SK-N-SH treated with all-trans-retinoic acid at 6 μM for 48 hours (cell line): ENCODE measurements at regions not wholly inside any gene's neighbourhood (a gene's known extent, or its start where the extent isn't known, plus 50 kb on each side); places are given as distances from the start of the nearest gene placed in this dataset.

Source experiments
- ATAC-seq: fragments of 200-7000 bp; cut with Tn5 transposase; 3 replicates; pipeline ENCODE4 v1.9.1; 2020; ENCODE audit warnings: mild to moderate bottlenecking, moderate library complexity
- ARNTL ChIP-seq: fragments of 450-650 bp; formaldehyde crosslinking; IDR thresholded peaks from 2 replicates; pipeline ENCODE4 v1.5.0; 2020; ENCODE audit warnings: low read depth, mild to moderate bottlenecking, moderate library complexity, borderline replicate concordance
- BACH2 ChIP-seq: fragments of 250-450 bp; sonication (Bioruptor Pico); IDR thresholded peaks from 2 replicates; pipeline ENCODE4 v1.9.0; 2021; ENCODE audit warnings: mild to moderate bottlenecking, borderline replicate concordance
- CSDC2 ChIP-seq: fragments of 250-450 bp; sonication (Bioruptor Pico); IDR thresholded peaks from 2 replicates; pipeline ENCODE4 v1.5.0; 2020; ENCODE audit warnings: mild to moderate bottlenecking, moderate library complexity
- ESRRG ChIP-seq: fragments of 250-450 bp; sonication (Bioruptor Pico); IDR thresholded peaks from 2 replicates; pipeline ENCODE4 v1.6.1; 2021; ENCODE audit warnings: mild to moderate bottlenecking
- GLIS3 ChIP-seq: fragments of 250-450 bp; sonication (Bioruptor Pico); IDR thresholded peaks from 2 replicates; pipeline ENCODE4 v1.5.0; 2020; ENCODE audit warnings: mild to moderate bottlenecking, moderate library complexity
- ISL1 ChIP-seq: fragments of 250-450 bp; sonication (Bioruptor Pico); IDR thresholded peaks from 2 replicates; pipeline ENCODE4 v2.1.2; 2022; ENCODE audit warnings: mild to moderate bottlenecking, moderate library complexity
- OSR1 ChIP-seq: fragments of 250-450 bp; sonication (Bioruptor Pico); IDR thresholded peaks from 2 replicates; pipeline ENCODE4 v1.8.0; 2022; ENCODE audit warnings: moderate library complexity, mild to moderate bottlenecking, inconsistent platforms
- PPARA ChIP-seq: fragments of 250-450 bp; sonication (Bioruptor Pico); IDR thresholded peaks from 2 replicates; pipeline ENCODE4 v1.5.0; 2020; ENCODE audit warnings: mild to moderate bottlenecking, borderline replicate concordance
- RARB ChIP-seq: fragments of 250-450 bp; sonication (Bioruptor Pico); IDR thresholded peaks from 2 replicates; pipeline ENCODE4 v1.8.0; 2021; ENCODE audit warnings: mild to moderate bottlenecking, moderate library complexity
- SNAI2 ChIP-seq: fragments of 250-450 bp; sonication (Bioruptor Pico); IDR thresholded peaks from 2 replicates; pipeline ENCODE4 v1.5.0; 2020; ENCODE audit warnings: mild to moderate bottlenecking, moderate library complexity
- TCF4 ChIP-seq: fragments of 250-450 bp; sonication (Bioruptor Pico); IDR thresholded peaks from 2 replicates; pipeline ENCODE4 v1.8.0; 2021; ENCODE audit warnings: mild to moderate bottlenecking, moderate library complexity, borderline replicate concordance
- TOX ChIP-seq: fragments of 250-450 bp; sonication (Bioruptor Pico); IDR thresholded peaks from 2 replicates; pipeline ENCODE4 v1.8.0; 2021; ENCODE audit warnings: mild to moderate bottlenecking, moderate library complexity, borderline replicate concordance
- ZC3H10 ChIP-seq: fragments of 250-450 bp; sonication (Bioruptor Pico); IDR thresholded peaks from 2 replicates; pipeline ENCODE4 v1.5.1; 2021; ENCODE audit warnings: mild to moderate bottlenecking, moderate library complexity
- ZFP3 ChIP-seq: fragments of 250-450 bp; sonication (Bioruptor Pico); IDR thresholded peaks from 2 replicates; pipeline ENCODE4 v1.5.0; 2020; ENCODE audit warnings: mild to moderate bottlenecking, moderate library complexity
- ZFP30 ChIP-seq: fragments of 450-650 bp; formaldehyde crosslinking; IDR thresholded peaks from 2 replicates; pipeline ENCODE4 v1.5.0; 2022; ENCODE audit warnings: mild to moderate bottlenecking, moderate library complexity
- ZNF565 ChIP-seq: fragments of 450-650 bp; formaldehyde crosslinking; conservative IDR thresholded peaks from 2 replicates; pipeline ENCODE4 v1.5.0; 2020; ENCODE audit warnings: low read depth, mild to moderate bottlenecking, moderate library complexity
- ZNF70 ChIP-seq: fragments of 450-650 bp; formaldehyde crosslinking; IDR thresholded peaks from 2 replicates; pipeline ENCODE4 v1.5.0; 2020; ENCODE audit warnings: mild to moderate bottlenecking, moderate library complexity
- ZNF8 ChIP-seq: fragments of 450-650 bp; formaldehyde crosslinking; IDR thresholded peaks from 2 replicates; pipeline ENCODE4 v1.5.0; 2020; ENCODE audit warnings: mild to moderate bottlenecking, moderate library complexity
- TF ChIP-seq, protein P1 (sequence below): fragments of 250-450 bp; sonication (Bioruptor Pico); IDR thresholded peaks from 2 replicates; pipeline ENCODE4 v1.8.0; 2021; ENCODE audit warnings: low read depth, mild to moderate bottlenecking, moderate library complexity, borderline replicate concordance
- TF ChIP-seq, protein P2 (sequence below): fragments of 250-450 bp; sonication (Bioruptor Pico); IDR thresholded peaks from 2 replicates; pipeline ENCODE4 v1.5.1; 2021; ENCODE audit warnings: mild to moderate bottlenecking, moderate library complexity
- TF ChIP-seq, protein P3 (sequence below): fragments of 250-450 bp; sonication (Bioruptor Pico); IDR thresholded peaks from 2 replicates; pipeline ENCODE4 v1.5.0; 2020; ENCODE audit warnings: mild to moderate bottlenecking, moderate library complexity
- TF ChIP-seq, protein P4 (sequence below): fragments of 250-450 bp; sonication (Bioruptor Pico); IDR thresholded peaks from 2 replicates; pipeline ENCODE4 v1.5.1; 2020; ENCODE audit warnings: low read depth, mild to moderate bottlenecking, moderate library complexity

DNA sequence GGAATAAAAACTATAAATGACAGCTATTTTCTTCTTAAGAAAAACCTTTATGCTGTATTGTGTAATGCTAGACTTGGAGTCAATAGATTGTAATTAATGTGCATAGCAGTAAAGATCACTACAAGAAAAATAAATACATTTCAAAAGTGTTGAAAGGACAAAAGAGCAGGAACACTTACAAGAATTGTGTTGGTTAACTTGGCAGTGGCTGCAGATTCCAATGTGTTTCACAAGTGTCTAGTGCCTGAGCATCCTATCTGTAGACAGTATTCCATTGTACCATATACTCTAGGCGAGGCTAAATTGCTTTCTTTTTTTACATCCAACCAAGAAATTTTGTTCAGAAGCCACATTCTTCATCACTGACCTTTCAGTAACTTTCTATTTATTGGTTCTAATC is 924.1 kb downstream of the EPHA7 start:
- no peak for ATAC-seq
- TF ChIP-seq ESRRG (CRISPR knock-in tag) = no peak
- peak; percentile 24; the same call in 1 of the 2 replicates for TF ChIP-seq ISL1 (CRISPR knock-in tag)

DNA sequence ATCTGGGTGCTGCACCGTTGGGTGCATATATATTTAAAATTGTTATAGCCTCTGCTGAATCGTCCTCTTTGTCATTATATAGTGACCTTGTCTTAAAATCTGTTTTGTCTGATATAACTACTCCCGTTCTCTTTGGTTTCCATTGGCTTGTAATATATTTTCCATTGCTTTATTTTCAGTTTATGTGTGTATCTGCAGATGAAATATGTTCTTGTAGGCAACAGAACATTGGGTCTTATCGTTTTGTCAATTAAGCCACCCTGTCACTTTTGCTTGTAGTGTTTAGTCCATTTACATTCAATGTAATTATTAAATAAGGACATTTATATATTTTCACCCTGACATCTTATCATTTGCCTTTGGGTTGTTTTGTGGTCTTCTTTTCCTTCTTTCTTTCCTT is 933.9 kb downstream of the EPHA7 start:
- no peak for ATAC-seq
- TF ChIP-seq ZFP30 (CRISPR knock-in tag) (no peak), TOX (CRISPR knock-in tag) (no peak), CSDC2 (no peak), ESRRG (CRISPR knock-in tag) (no peak), SNAI2 (CRISPR knock-in tag) (no peak), BACH2 (CRISPR knock-in tag) (no peak), OSR1 (CRISPR knock-in tag) (no peak), ZFP3 (CRISPR knock-in tag) (no peak), ZNF70 (CRISPR knock-in tag) (no peak), ARNTL (no peak), ZNF565 (CRISPR knock-in tag) (no peak)
- TF ChIP-seq, protein P1, sequence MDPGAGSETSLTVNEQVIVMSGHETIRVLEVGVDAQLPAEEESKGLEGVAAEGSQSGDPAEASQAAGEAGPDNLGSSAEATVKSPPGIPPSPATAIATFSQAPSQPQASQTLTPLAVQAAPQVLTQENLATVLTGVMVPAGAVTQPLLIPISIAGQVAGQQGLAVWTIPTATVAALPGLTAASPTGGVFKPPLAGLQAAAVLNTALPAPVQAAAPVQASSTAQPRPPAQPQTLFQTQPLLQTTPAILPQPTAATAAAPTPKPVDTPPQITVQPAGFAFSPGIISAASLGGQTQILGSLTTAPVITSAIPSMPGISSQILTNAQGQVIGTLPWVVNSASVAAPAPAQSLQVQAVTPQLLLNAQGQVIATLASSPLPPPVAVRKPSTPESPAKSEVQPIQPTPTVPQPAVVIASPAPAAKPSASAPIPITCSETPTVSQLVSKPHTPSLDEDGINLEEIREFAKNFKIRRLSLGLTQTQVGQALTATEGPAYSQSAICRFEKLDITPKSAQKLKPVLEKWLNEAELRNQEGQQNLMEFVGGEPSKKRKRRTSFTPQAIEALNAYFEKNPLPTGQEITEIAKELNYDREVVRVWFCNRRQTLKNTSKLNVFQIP (CRISPR knock-in tag) = no peak

DNA sequence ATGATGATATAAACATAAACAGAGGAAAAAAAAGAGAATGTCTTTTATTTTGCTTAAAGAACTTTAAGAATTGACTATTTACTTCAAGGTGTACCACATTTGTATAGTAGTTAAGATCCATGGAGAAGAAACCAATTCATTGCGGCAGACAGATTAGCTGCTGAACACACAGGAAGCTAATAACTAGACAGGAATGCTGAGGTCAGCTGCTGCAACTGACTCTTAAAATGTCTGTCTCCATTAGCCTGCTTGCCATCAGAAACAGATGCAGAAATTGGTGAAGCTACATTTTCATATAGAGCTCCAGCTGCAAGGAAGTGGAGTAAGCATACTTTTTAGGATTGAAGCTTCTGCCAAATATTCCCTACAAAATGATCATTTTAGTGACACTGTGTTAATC is 939.5 kb downstream of the EPHA7 start:
- ATAC-seq = no peak
- TF ChIP-seq ZFP3 (CRISPR knock-in tag) (no peak), ISL1 (CRISPR knock-in tag) (peak; percentile 35; the same call in 1 of the 2 replicates)
- TF ChIP-seq, all 23 proteins: peak for 1

DNA sequence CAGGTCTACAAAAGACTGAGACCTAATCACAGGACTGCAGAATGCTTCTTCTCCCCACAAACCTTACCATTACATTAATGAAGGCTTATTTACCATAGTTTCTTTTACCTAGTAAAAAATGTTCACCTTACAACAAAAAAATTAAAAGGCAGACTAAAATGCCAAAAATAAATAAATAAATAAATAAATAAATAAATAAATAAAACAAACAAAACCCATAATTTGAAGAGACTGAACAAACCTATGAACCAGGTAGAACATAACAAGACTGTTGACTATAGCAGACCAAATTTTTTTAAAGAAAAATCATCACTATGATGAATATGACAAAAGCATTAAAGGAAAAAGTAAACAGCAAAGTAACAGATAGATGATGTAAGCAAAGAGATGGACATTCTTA is 946.3 kb downstream of the EPHA7 start:
- no peak for ATAC-seq
- TF ChIP-seq ZNF8 (CRISPR knock-in tag) = no peak
- no peak for TF ChIP-seq ESRRG (CRISPR knock-in tag)
- TF ChIP-seq, protein P2, sequence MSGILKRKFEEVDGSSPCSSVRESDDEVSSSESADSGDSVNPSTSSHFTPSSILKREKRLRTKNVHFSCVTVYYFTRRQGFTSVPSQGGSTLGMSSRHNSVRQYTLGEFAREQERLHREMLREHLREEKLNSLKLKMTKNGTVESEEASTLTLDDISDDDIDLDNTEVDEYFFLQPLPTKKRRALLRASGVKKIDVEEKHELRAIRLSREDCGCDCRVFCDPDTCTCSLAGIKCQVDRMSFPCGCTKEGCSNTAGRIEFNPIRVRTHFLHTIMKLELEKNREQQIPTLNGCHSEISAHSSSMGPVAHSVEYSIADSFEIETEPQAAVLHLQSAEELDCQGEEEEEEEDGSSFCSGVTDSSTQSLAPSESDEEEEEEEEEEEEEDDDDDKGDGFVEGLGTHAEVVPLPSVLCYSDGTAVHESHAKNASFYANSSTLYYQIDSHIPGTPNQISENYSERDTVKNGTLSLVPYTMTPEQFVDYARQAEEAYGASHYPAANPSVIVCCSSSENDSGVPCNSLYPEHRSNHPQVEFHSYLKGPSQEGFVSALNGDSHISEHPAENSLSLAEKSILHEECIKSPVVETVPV (CRISPR knock-in tag) = no peak
- no peak for TF ChIP-seq ARNTL
- TF ChIP-seq RARB (CRISPR knock-in tag) = no peak
- TF ChIP-seq TCF4 = no peak
- TF ChIP-seq OSR1 (CRISPR knock-in tag) = no peak

DNA sequence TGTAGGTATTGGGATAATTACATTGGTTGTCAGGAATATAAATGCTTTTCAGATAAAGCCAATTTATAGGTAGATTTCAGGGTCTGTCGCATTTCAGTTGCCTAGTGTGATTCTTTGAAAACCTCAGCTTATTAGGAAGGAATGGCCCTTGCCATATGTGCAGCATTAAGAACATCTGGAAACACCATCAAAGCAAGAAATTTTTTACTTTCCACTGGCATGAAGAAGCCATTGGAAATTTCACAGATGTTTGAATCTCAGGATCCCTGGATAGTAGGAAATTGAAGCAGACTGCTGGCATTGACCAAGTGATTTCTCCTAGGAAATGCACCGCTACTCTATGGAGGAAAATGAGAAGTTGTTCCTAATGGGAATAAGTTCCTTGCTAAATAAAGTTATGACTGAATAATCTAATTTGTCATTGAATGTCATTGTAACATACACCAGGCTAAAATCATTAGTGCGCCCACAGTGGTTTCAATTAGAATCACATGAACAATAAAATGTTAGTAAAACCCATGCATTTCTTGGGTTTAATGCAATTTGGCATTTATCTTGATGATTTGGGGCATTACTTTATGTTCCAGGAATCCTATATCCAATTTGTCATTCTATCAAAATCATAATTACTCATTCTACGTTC is 950.1 kb downstream of the EPHA7 start:
- TF ChIP-seq PPARA (CRISPR knock-in tag) = no peak
- TF ChIP-seq TOX (CRISPR knock-in tag) = no peak
- TF ChIP-seq, protein P3, sequence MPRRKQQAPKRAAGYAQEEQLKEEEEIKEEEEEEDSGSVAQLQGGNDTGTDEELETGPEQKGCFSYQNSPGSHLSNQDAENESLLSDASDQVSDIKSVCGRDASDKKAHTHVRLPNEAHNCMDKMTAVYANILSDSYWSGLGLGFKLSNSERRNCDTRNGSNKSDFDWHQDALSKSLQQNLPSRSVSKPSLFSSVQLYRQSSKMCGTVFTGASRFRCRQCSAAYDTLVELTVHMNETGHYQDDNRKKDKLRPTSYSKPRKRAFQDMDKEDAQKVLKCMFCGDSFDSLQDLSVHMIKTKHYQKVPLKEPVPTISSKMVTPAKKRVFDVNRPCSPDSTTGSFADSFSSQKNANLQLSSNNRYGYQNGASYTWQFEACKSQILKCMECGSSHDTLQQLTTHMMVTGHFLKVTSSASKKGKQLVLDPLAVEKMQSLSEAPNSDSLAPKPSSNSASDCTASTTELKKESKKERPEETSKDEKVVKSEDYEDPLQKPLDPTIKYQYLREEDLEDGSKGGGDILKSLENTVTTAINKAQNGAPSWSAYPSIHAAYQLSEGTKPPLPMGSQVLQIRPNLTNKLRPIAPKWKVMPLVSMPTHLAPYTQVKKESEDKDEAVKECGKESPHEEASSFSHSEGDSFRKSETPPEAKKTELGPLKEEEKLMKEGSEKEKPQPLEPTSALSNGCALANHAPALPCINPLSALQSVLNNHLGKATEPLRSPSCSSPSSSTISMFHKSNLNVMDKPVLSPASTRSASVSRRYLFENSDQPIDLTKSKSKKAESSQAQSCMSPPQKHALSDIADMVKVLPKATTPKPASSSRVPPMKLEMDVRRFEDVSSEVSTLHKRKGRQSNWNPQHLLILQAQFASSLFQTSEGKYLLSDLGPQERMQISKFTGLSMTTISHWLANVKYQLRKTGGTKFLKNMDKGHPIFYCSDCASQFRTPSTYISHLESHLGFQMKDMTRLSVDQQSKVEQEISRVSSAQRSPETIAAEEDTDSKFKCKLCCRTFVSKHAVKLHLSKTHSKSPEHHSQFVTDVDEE (CRISPR knock-in tag) = peak; percentile 79
- no peak for TF ChIP-seq ARNTL
- TF ChIP-seq, protein P4, sequence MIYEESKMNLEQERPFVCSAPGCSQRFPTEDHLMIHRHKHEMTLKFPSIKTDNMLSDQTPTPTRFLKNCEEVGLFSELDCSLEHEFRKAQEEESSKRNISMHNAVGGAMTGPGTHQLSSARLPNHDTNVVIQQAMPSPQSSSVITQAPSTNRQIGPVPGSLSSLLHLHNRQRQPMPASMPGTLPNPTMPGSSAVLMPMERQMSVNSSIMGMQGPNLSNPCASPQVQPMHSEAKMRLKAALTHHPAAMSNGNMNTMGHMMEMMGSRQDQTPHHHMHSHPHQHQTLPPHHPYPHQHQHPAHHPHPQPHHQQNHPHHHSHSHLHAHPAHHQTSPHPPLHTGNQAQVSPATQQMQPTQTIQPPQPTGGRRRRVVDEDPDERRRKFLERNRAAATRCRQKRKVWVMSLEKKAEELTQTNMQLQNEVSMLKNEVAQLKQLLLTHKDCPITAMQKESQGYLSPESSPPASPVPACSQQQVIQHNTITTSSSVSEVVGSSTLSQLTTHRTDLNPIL (CRISPR knock-in tag) = peak; percentile 41; the same call in 1 of the 2 replicates
- TF ChIP-seq GLIS3 (CRISPR knock-in tag) = 0 out of 2 replicates have a peak, but pooled peaks have one; percentile 36
- no peak for TF ChIP-seq ZC3H10
- TF ChIP-seq ZFP30 (CRISPR knock-in tag) = no peak
- no peak for TF ChIP-seq BACH2 (CRISPR knock-in tag)
- TF ChIP-seq ZNF70 (CRISPR knock-in tag) = no peak
- TF ChIP-seq RARB (CRISPR knock-in tag) = no peak
- TF ChIP-seq, protein P2 (CRISPR knock-in tag) = no peak
- TF ChIP-seq SNAI2 (CRISPR knock-in tag) = no peak
- TF ChIP-seq ISL1 (CRISPR knock-in tag) = peak; percentile 86
- no peak for TF ChIP-seq OSR1 (CRISPR knock-in tag)
- TF ChIP-seq TCF4 = peak; percentile 56
- no peak for ATAC-seq
